Peyer's patch (tissue), 4 donors: ENCODE measurements at regions not wholly inside any gene's neighbourhood (a gene's known extent, or its start where the extent isn't known, plus 50 kb on each side); places are given as distances from the start of the nearest gene placed in this dataset.

Experiments
- POLR2A ChIP-seq, 2 donors: fragments of 450-650 bp; IDR thresholded peaks; one replicate each; pipeline ENCODE4 v1.5.1; 2017; ENCODE audit warnings: antibody characterized with exemption in 2 of 2, mild to moderate bottlenecking in 2 of 2, moderate library complexity in 2 of 2
- TF ChIP-seq, protein P1 (sequence below), 6 experiments: fragments of 450-650 bp in 4 of 6; fragments of 200-600 bp in 2 of 6; sonication (generic) in 1 of 6; IDR thresholded peaks; one replicate each; pipeline ENCODE4 v1.5.1; 2017 to 2019; ENCODE audit warnings: antibody characterized with exemption in 6 of 6, mild to moderate bottlenecking in 3 of 6, moderate library complexity in 1 of 6

DNA sequence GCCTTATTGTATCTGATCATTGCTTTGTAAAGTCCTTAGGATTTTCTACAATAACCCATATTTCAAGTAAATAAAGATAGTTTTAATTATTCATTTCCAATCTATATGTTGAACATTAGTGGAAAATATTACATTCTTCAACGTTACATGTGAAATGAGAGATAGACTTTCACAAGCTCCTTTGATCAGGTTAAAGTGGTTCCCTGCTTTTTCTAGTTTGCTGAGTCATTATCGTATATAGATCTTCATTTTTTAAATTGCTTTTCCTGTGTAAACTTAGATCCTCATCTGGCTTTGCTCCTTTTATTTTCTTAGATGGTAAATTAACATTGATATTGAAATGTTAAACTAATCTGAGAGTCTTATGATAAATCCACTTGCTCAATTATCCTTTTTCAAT lies 599.0 kb downstream of the TRAM1L1 start:
- TF ChIP-seq, protein P1, sequence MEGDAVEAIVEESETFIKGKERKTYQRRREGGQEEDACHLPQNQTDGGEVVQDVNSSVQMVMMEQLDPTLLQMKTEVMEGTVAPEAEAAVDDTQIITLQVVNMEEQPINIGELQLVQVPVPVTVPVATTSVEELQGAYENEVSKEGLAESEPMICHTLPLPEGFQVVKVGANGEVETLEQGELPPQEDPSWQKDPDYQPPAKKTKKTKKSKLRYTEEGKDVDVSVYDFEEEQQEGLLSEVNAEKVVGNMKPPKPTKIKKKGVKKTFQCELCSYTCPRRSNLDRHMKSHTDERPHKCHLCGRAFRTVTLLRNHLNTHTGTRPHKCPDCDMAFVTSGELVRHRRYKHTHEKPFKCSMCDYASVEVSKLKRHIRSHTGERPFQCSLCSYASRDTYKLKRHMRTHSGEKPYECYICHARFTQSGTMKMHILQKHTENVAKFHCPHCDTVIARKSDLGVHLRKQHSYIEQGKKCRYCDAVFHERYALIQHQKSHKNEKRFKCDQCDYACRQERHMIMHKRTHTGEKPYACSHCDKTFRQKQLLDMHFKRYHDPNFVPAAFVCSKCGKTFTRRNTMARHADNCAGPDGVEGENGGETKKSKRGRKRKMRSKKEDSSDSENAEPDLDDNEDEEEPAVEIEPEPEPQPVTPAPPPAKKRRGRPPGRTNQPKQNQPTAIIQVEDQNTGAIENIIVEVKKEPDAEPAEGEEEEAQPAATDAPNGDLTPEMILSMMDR (IDR thresholded peaks at IDR 0.05), result no peak
- no peak for TF ChIP-seq POLR2A (IDR thresholded peaks at IDR 0.05)
